GM12872 (cell line): ENCODE measurements at regions not wholly inside any gene's neighbourhood (a gene's known extent, or its start where the extent isn't known, plus 50 kb on each side); places are given as distances from the start of the nearest gene placed in this dataset.

Experiments used
- CTCF ChIP-seq: IDR thresholded peaks from 3 replicates; pipeline ENCODE4 v1.5.1; 2011; ENCODE audit warnings: low read depth, mild to moderate bottlenecking, low read length, moderate library complexity; ENCODE audit not compliant: insufficient read depth

- TF ChIP-seq CTCF, result no peak
These were observed 543.8 kb upstream of the ZFP42 start for GRCh38 chr4:187451776-187452175.

GRCh38 chr4:187460016-187460415, 535.6 kb upstream of the ZFP42 start:
- TF ChIP-seq CTCF, result no peak

- no peak for TF ChIP-seq CTCF
These were observed 531.0 kb upstream of the ZFP42 start for GRCh38 chr4:187464573-187464972.

- no peak for TF ChIP-seq CTCF
These were observed 528.3 kb upstream of the ZFP42 start for GRCh38 chr4:187467224-187467623.

GRCh38 chr4:187469627-187470026, 525.9 kb upstream of the ZFP42 start:
- TF ChIP-seq CTCF, result no peak

GRCh38 chr4:187470061-187470460, 525.5 kb upstream of the ZFP42 start:
- no peak for TF ChIP-seq CTCF

GRCh38 chr4:187474238-187474637, 521.3 kb upstream of the ZFP42 start:
- TF ChIP-seq CTCF, result no peak

- TF ChIP-seq CTCF, result no peak
These were observed 519.7 kb upstream of the ZFP42 start for GRCh38 chr4:187475901-187476300.
